ENCODE measurements at regions not wholly inside any gene's neighbourhood (a gene's known extent, or its start where the extent isn't known, plus 50 kb on each side); places are given as distances from the start of the nearest gene placed in this dataset.

GRCh38 chrX:129188231-129188630, 335.1 kb downstream of the SMARCA1 start:
- TF ChIP-seq CTCF (IDR thresholded peaks at IDR 0.05 in 4 of 5, conservative IDR thresholded peaks at IDR 0.05 in 1 of 5), result no peak
- TF ChIP-seq POLR2A (IDR thresholded peaks at IDR 0.05), result no peak
